ENCODE measurements at regions not wholly inside any gene's neighbourhood (a gene's known extent, or its start where the extent isn't known, plus 50 kb on each side); places are given as distances from the start of the nearest gene placed in this dataset.

- Histone ChIP-seq H3K27ac (no peak overlapping the region), H3K9me3 (no peaks in the 10 kb centered on the region), H3K4me3 (no peak overlapping the region), H3K4me1 (no peaks in the 10 kb centered on the region), H3K36me3 (no peaks in the 10 kb centered on the region), H3K27me3 (no peaks in the 10 kb centered on the region)
- 33 to 57% methylated on average over 1 to 2 of the region's 2 CpGs for WGBS, 2 donors (ENCODE audit: low coverage in 1 of 2)
- ATAC-seq: no peak
- no peak for TF ChIP-seq CTCF (IDR thresholded peaks at IDR 0.05)
- TF ChIP-seq EP300 (IDR thresholded peaks at IDR 0.05): no peak
- no peak for TF ChIP-seq POLR2AphosphoS5 (IDR thresholded peaks at IDR 0.05)
- TF ChIP-seq POLR2A (IDR thresholded peaks at IDR 0.05): no peak
These were observed 217.8 kb upstream of the CD96 start for GRCh38 chr3:111324151-111324550.

- Histone ChIP-seq H3K36me3 (no peaks in the 10 kb centered on the region), H3K27ac (no peak overlapping the region), H3K27me3 (no peaks in the 10 kb centered on the region), H3K4me3 (no peak overlapping the region), H3K9me3 (no peaks in the 10 kb centered on the region), H3K4me1 (no peaks in the 10 kb centered on the region)
- no peak for TF ChIP-seq POLR2AphosphoS5 (IDR thresholded peaks at IDR 0.05)
- no peak for TF ChIP-seq EP300 (IDR thresholded peaks at IDR 0.05)
- TF ChIP-seq CTCF (IDR thresholded peaks at IDR 0.05): no peak
- TF ChIP-seq POLR2A (IDR thresholded peaks at IDR 0.05): no peak
- ATAC-seq: no peak
- 70 to 80% methylated on average over 1 of the region's 1 CpG for WGBS, 2 donors (ENCODE audit: low coverage in 1 of 2)
These were observed 217.4 kb upstream of the CD96 start for GRCh38 chr3:111324645-111325044.

GRCh38 chr3:111325160-111325718 lies 216.8 kb upstream of the CD96 start:
- Histone ChIP-seq H3K4me1 (no peaks in the 10 kb centered on the region), H3K9me3 (no peaks in the 10 kb centered on the region)
- WGBS, 2 donors (ENCODE audit: low coverage in 1 of 2): 66 to 70% methylated on average over 4 of the region's 4 CpGs

GRCh38 chr3:111326144-111326995 lies 215.6 kb upstream of the CD96 start:
- no peak overlapping the region for H3K27ac ChIP-seq
- no peaks in the 10 kb centered on the region for H3K9me3 ChIP-seq
- no peaks in the 10 kb centered on the region for H3K27me3 ChIP-seq
- no peak overlapping the region for H3K4me3 ChIP-seq
- WGBS, 2 donors (ENCODE audit: low coverage in 1 of 2): 87 to 96% methylated on average over 4 of the region's 4 CpGs
- no peak for ATAC-seq
- no peaks in the 10 kb centered on the region for H3K4me1 ChIP-seq
- TF ChIP-seq CTCF (IDR thresholded peaks at IDR 0.05): no peak
- no peak for TF ChIP-seq EP300 (IDR thresholded peaks at IDR 0.05)
- TF ChIP-seq POLR2A (IDR thresholded peaks at IDR 0.05): no peak
- no peak for TF ChIP-seq POLR2AphosphoS5 (IDR thresholded peaks at IDR 0.05)
- H3K36me3 ChIP-seq: no peaks in the 10 kb centered on the region

More at GRCh38 chr3:111325160-111325718, 216.8 kb upstream of the CD96 start:
- no peak for ATAC-seq
- TF ChIP-seq POLR2A (IDR thresholded peaks at IDR 0.05) (no peak), POLR2AphosphoS5 (IDR thresholded peaks at IDR 0.05) (no peak)
- Histone ChIP-seq H3K36me3 (no peaks in the 10 kb centered on the region), H3K4me3 (no peak overlapping the region), H3K27me3 (no peaks in the 10 kb centered on the region), H3K27ac (no peak overlapping the region)

- H3K27me3 ChIP-seq: no peaks in the 10 kb centered on the region
- no peaks in the 10 kb centered on the region for H3K9me3 ChIP-seq
- ATAC-seq: no peak
- no peak overlapping the region for H3K4me3 ChIP-seq
- TF ChIP-seq POLR2A (IDR thresholded peaks at IDR 0.05): no peak
- no peak for TF ChIP-seq EP300 (IDR thresholded peaks at IDR 0.05)
- TF ChIP-seq POLR2AphosphoS5 (IDR thresholded peaks at IDR 0.05): no peak
- no peak for TF ChIP-seq CTCF (IDR thresholded peaks at IDR 0.05)
- H3K4me1 ChIP-seq: no peaks in the 10 kb centered on the region
- WGBS, 2 donors (ENCODE audit: low coverage in 1 of 2): 95 to 100% methylated on average over 1 of the region's 1 CpG
- H3K36me3 ChIP-seq: no peaks in the 10 kb centered on the region
- H3K27ac ChIP-seq: no peak overlapping the region
These were observed 210.7 kb upstream of the CD96 start for GRCh38 chr3:111331306-111331705.
